Caco-2 (cell line): ENCODE measurements at regions not wholly inside any gene's neighbourhood (a gene's known extent, or its start where the extent isn't known, plus 50 kb on each side); places are given as distances from the start of the nearest gene placed in this dataset.

Source experiments
- BruUV-seq: library from RNA; stranded (reverse); fragments of 400-500 nt; replicated peaks from 2 replicates; lab custom pipeline; 2021; lab: Mats Ljungman, UMichigan
- CTCF ChIA-PET: fragments of 300-600 bp; sonication (Branson Sonifier 250); formaldehyde crosslinking; loops from one replicate; lab custom pipeline; 2022; ENCODE audit warnings: antibody characterized with exemption; lab: Charles Lee
- POLR2A ChIA-PET: fragments of 300-600 bp; sonication (Branson Sonifier 250); formaldehyde crosslinking; loops from one replicate; lab custom pipeline; 2022; ENCODE audit warnings: antibody characterized with exemption; lab: Charles Lee
- DNase-seq, 2 experiments: peaks; one replicate each; pipeline versions ENCODE4 v3.0.0 to v3.0.0-alpha.2; 2020 to 2022
- H3K27me3 ChIP-seq: replicated peaks from 2 replicates; pipeline ENCODE4 v1.6.0; 2011; ENCODE audit warnings: low read length; ENCODE audit not compliant: control insufficient read depth, insufficient read depth
- H3K36me3 ChIP-seq: 2 replicates; pipeline ENCODE4 v1.5.1; 2011; ENCODE audit warnings: low read length; ENCODE audit not compliant: control insufficient read depth, insufficient read depth
- H3K4me1 ChIP-seq: fragments of 250-450 bp; sonication (Bioruptor Pico); 2 replicates; pipeline ENCODE4 v1.5.1; 2020; ENCODE audit warnings: mild to moderate bottlenecking
- H3K4me3 ChIP-seq: 2 replicates; pipeline ENCODE4 v1.5.1; 2011; ENCODE audit warnings: low read depth, mild to moderate bottlenecking, control low read depth, low read length
- H3K9me3 ChIP-seq: fragments of 250-450 bp; sonication (Bioruptor Pico); 2 replicates; pipeline ENCODE4 v1.5.1; 2020; ENCODE audit warnings: mild to moderate bottlenecking, moderate library complexity
- H3K27ac Mint-ChIP-seq: one replicate; pipeline ENCODE4 v1.8.0; 2022; ENCODE audit warnings: mixed read lengths; ENCODE audit not compliant: unreplicated experiment
- H3K27me3 Mint-ChIP-seq: one replicate; pipeline ENCODE4 v1.8.0; 2022; ENCODE audit warnings: mixed read lengths; ENCODE audit not compliant: insufficient read depth, unreplicated experiment
- H3K36me3 Mint-ChIP-seq: one replicate; pipeline ENCODE4 v1.8.0; 2022; ENCODE audit warnings: mild to moderate bottlenecking, mixed read lengths; ENCODE audit not compliant: insufficient read depth, unreplicated experiment
- H3K4me1 Mint-ChIP-seq: one replicate; pipeline ENCODE4 v1.8.0; 2022; ENCODE audit warnings: low read depth, mixed read lengths; ENCODE audit not compliant: unreplicated experiment
- H3K4me3 Mint-ChIP-seq: one replicate; pipeline ENCODE4 v1.8.0; 2022; ENCODE audit warnings: mild to moderate bottlenecking, moderate library complexity, mixed read lengths; ENCODE audit not compliant: unreplicated experiment
- H3K9me3 Mint-ChIP-seq: one replicate; pipeline ENCODE4 v1.8.0; 2022; ENCODE audit warnings: mixed read lengths; ENCODE audit not compliant: unreplicated experiment
- intact Hi-C: fragments of 100-400 bp; cut with micrococcal nuclease; formaldehyde crosslinking; loops from one replicate; pipeline ENCODE4 v1.10.0; 2022; ENCODE audit not compliant: unreplicated experiment
- TF ChIP-seq, protein P1 (sequence below), 2 experiments: fragments of 200-600 bp in 1 of 2; IDR thresholded peaks; 1 replicate in 1 of 2; 2 replicates in 1 of 2; pipeline versions ENCODE4 v1.5.1 to v1.8.0; 2011 to 2022; ENCODE audit warnings: antibody characterized with exemption in 1 of 2, control low read depth in 1 of 2, inconsistent platforms in 1 of 2, low read depth in 1 of 2, low read length in 1 of 2, mild to moderate bottlenecking in 1 of 2, moderate library complexity in 1 of 2; ENCODE audit not compliant: insufficient read depth in 1 of 2, severe bottlenecking in 1 of 2, unreplicated experiment in 1 of 2

DNA sequence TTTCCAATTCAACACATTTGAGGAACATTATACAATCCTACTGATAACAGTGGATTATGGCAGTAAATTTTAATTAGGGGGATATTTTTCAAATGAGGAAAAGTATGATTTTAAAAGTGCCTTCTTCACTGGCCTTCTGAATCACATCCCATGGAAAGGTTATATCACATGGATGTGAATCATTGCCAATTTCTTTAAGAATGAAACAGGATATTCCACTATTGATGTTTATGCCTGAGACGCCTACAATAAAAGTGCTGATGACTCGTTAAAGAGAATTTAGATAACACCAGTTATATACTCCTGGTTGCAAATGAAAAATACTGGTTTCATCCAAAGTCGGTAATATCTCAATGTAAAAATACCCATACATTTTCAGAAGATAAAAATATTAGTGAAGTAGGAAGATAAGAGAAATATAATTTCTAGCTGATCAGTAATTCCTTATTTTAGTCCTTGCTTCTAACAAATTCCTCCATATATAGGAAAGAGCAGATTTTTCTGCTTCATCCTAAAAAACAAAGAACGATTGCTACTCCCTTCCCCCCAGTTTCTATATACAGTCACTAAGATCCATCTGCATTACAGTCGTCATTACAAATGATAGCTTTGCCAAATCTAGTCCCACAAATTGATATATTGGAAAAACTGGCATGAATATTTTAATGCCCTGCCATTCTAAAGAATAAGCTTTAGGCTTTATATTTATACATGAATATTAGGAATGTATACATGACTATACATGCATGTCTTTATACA is 139.5 kb upstream of the SOX5 start:
- DNase-seq, result no peak
- Mint-ChIP-seq H3K27me3 (no peaks in the 10 kb centered on the region), H3K27ac (no peak overlapping the region), H3K4me1 (peaks cover 21% of the 10 kb centered on the region), H3K9me3 (peaks cover 9% of the 10 kb centered on the region), H3K4me3 (no peak overlapping the region), H3K36me3 (no peaks in the 10 kb centered on the region)
- POLR2A ChIA-PET, result no interaction called here
- H3K4me1 ChIP-seq, result peaks cover 23% of the 10 kb centered on the region
- no peaks in the 10 kb centered on the region for H3K27me3 ChIP-seq
- intact Hi-C loops, result no loop called here
- H3K4me3 ChIP-seq, result no peak overlapping the region
- no peaks in the 10 kb centered on the region for H3K36me3 ChIP-seq
- CTCF ChIA-PET, result no interaction called here
- H3K9me3 ChIP-seq, result no peaks in the 10 kb centered on the region
- TF ChIP-seq, protein P1, sequence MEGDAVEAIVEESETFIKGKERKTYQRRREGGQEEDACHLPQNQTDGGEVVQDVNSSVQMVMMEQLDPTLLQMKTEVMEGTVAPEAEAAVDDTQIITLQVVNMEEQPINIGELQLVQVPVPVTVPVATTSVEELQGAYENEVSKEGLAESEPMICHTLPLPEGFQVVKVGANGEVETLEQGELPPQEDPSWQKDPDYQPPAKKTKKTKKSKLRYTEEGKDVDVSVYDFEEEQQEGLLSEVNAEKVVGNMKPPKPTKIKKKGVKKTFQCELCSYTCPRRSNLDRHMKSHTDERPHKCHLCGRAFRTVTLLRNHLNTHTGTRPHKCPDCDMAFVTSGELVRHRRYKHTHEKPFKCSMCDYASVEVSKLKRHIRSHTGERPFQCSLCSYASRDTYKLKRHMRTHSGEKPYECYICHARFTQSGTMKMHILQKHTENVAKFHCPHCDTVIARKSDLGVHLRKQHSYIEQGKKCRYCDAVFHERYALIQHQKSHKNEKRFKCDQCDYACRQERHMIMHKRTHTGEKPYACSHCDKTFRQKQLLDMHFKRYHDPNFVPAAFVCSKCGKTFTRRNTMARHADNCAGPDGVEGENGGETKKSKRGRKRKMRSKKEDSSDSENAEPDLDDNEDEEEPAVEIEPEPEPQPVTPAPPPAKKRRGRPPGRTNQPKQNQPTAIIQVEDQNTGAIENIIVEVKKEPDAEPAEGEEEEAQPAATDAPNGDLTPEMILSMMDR (IDR thresholded peaks at IDR 0.05; ENCODE audit: insufficient read depth in 1 of 2, low read depth in 1 of 2, low read length in 1 of 2, severe bottlenecking in 1 of 2, unreplicated experiment in 1 of 2), result no peak
- BruUV-seq, result no TSS peak

DNA sequence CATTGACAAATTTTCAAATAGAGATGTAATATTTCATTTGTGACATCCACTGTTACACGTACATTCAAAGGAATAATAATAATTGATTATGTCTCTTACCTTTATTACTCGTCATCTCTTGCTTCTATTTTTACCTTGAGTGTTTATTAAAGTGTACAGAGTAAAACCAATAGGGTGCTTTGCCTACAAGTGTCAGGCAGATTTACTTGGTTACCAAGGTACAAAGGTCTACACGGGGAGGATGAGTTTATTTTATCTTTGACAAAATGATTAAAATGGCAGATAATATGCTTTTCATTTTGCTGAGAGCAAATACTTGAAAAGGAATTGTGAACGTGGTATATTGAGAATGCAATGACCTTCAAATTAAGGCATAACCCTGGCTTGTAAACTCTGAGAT is 137.8 kb upstream of the SOX5 start:
- intact Hi-C loops, result no loop called here
- Histone ChIP-seq H3K4me1 (peaks cover 29% of the 10 kb centered on the region), H3K4me3 (no peak overlapping the region), H3K9me3 (no peaks in the 10 kb centered on the region), H3K27me3 (no peaks in the 10 kb centered on the region), H3K36me3 (no peaks in the 10 kb centered on the region)
- peaks cover 9% of the 10 kb centered on the region for H3K9me3 Mint-ChIP-seq
- DNase-seq, result no peak
- no peak overlapping the region for H3K4me3 Mint-ChIP-seq
- POLR2A ChIA-PET, result no interaction called here
- H3K27ac Mint-ChIP-seq, result no peak overlapping the region
- CTCF ChIA-PET, result no interaction called here
- H3K27me3 Mint-ChIP-seq, result no peaks in the 10 kb centered on the region
- BruUV-seq, result no TSS peak
- no peaks in the 10 kb centered on the region for H3K36me3 Mint-ChIP-seq
- peaks cover 29% of the 10 kb centered on the region for H3K4me1 Mint-ChIP-seq
- TF ChIP-seq, protein P1 (IDR thresholded peaks at IDR 0.05; ENCODE audit: insufficient read depth in 1 of 2, low read depth in 1 of 2, low read length in 1 of 2, severe bottlenecking in 1 of 2, unreplicated experiment in 1 of 2), result no peak

DNA sequence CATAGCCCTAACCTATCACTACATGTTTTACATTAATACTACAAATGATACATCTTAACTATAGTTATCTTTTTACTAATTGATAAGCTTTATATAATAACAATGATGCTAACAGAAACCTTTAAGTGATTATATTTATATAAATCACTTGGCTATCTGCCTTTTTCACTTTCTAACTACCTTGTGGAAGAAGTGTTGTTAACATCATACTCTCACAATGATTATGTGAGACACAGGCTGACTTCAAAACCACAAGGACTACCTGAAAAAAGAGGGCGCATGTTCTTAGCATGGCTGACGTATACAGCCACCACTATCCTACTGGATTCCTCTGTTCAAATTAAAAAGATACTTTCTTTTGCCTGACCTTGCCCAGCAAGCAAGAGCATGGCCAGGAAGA is 135.3 kb upstream of the SOX5 start:
- peaks cover 51% of the 10 kb centered on the region for H3K4me1 ChIP-seq
- no TSS peak for BruUV-seq
- peaks cover 37% of the 10 kb centered on the region for H3K4me1 Mint-ChIP-seq
- H3K4me3 Mint-ChIP-seq, result no peak overlapping the region
- TF ChIP-seq, protein P1 (IDR thresholded peaks at IDR 0.05; ENCODE audit: insufficient read depth in 1 of 2, low read depth in 1 of 2, low read length in 1 of 2, severe bottlenecking in 1 of 2, unreplicated experiment in 1 of 2), result no peak
- H3K36me3 ChIP-seq, result no peaks in the 10 kb centered on the region
- CTCF ChIA-PET, result no interaction called here
- H3K4me3 ChIP-seq, result no peak overlapping the region
- H3K9me3 Mint-ChIP-seq, result no peaks in the 10 kb centered on the region
- intact Hi-C loops, result no loop called here
- H3K9me3 ChIP-seq, result no peaks in the 10 kb centered on the region
- no peaks in the 10 kb centered on the region for H3K36me3 Mint-ChIP-seq
- no peak overlapping the region for H3K27ac Mint-ChIP-seq
- H3K27me3 Mint-ChIP-seq, result no peaks in the 10 kb centered on the region
- DNase-seq, result no peak
- POLR2A ChIA-PET, result no interaction called here
- H3K27me3 ChIP-seq, result no peaks in the 10 kb centered on the region
